Mesenchymal stem cell (in vitro differentiated cells and primary cell): ENCODE measurements at regions not wholly inside any gene's neighbourhood (a gene's known extent, or its start where the extent isn't known, plus 50 kb on each side); places are given as distances from the start of the nearest gene placed in this dataset.

ENCODE experiments used
- DNase-seq: peaks from one replicate; pipeline ENCODE4 v3.0.0-alpha.2; 2013
- H2AFZ ChIP-seq: one replicate; pipeline ENCODE4 v1.6.1; 2013; ENCODE audit warnings: low read depth, mild to moderate bottlenecking, control low read depth, inconsistent platforms, low read length, moderate library complexity
- H2AK5ac ChIP-seq: 2 replicates; pipeline ENCODE4 v1.6.1; 2013; ENCODE audit warnings: low read length, moderate library complexity, mild to moderate bottlenecking, inconsistent platforms; ENCODE audit not compliant: severe bottlenecking
- H2BK120ac ChIP-seq: one replicate; pipeline ENCODE4 v1.6.1; 2013; ENCODE audit warnings: low read depth, mild to moderate bottlenecking, inconsistent platforms, low read length, moderate library complexity
- H2BK12ac ChIP-seq, 2 experiments: one replicate each; pipeline ENCODE4 v1.6.1; 2013; ENCODE audit warnings: inconsistent platforms in 2 of 2, low read length in 2 of 2, mild to moderate bottlenecking in 2 of 2, moderate library complexity in 2 of 2, control low read depth in 1 of 2
- H2BK15ac ChIP-seq: one replicate; pipeline ENCODE4 v1.6.1; 2013; ENCODE audit warnings: mild to moderate bottlenecking, low read depth, inconsistent platforms; ENCODE audit not compliant: poor library complexity, severe bottlenecking
- H2BK5ac ChIP-seq: 2 replicates; pipeline ENCODE4 v1.6.1; 2013; ENCODE audit warnings: low read depth, mild to moderate bottlenecking, low read length, control low read depth, inconsistent platforms; ENCODE audit not compliant: poor library complexity, severe bottlenecking
- H3K14ac ChIP-seq, 2 experiments: one replicate each; pipeline ENCODE4 v1.6.1; 2013; ENCODE audit warnings: inconsistent platforms in 2 of 2, low read length in 2 of 2, control low read depth in 1 of 2, mild to moderate bottlenecking in 1 of 2, moderate library complexity in 1 of 2
- H3K18ac ChIP-seq, 2 experiments: one replicate each; pipeline ENCODE4 v1.6.1; 2013; ENCODE audit warnings: inconsistent platforms in 2 of 2, low read length in 2 of 2, control low read depth in 1 of 2, low read depth in 1 of 2, mild to moderate bottlenecking in 1 of 2
- H3K23ac ChIP-seq, 2 experiments: one replicate each; pipeline ENCODE4 v1.6.1; 2013; ENCODE audit warnings: inconsistent platforms in 2 of 2, low read length in 2 of 2, mild to moderate bottlenecking in 2 of 2, moderate library complexity in 2 of 2, control low read depth in 1 of 2
- H3K27ac ChIP-seq: 2 replicates; pipeline ENCODE4 v1.5.1; 2013; ENCODE audit warnings: mild to moderate bottlenecking, moderate library complexity, low read length, control low read depth, inconsistent platforms; ENCODE audit not compliant: poor library complexity, severe bottlenecking
- H3K27me3 ChIP-seq, 2 experiments: 2 replicates each; pipeline versions ENCODE4 v1.6.1 to v1.7.0; 2013; ENCODE audit warnings: low read length in 2 of 2, mild to moderate bottlenecking in 2 of 2, moderate library complexity in 2 of 2, control low read depth in 1 of 2, inconsistent platforms in 1 of 2; ENCODE audit not compliant: control insufficient read depth in 1 of 2, insufficient read depth in 1 of 2
- H3K36me3 ChIP-seq, 2 experiments: 2 replicates each; pipeline versions ENCODE4 v1.6.1 to v1.7.0; 2013; ENCODE audit warnings: low read length in 2 of 2, control low read depth in 1 of 2, inconsistent platforms in 1 of 2, low read depth in 1 of 2, mild to moderate bottlenecking in 1 of 2; ENCODE audit not compliant: insufficient read depth in 2 of 2, control insufficient read depth in 1 of 2
- H3K4ac ChIP-seq, 2 experiments: one replicate each; pipeline ENCODE4 v1.6.1; 2013; ENCODE audit warnings: inconsistent platforms in 2 of 2, low read length in 2 of 2, mild to moderate bottlenecking in 2 of 2, moderate library complexity in 2 of 2, control low read depth in 1 of 2, low read depth in 1 of 2
- H3K4me1 ChIP-seq: 2 replicates; pipeline ENCODE4 v1.6.1; 2013; ENCODE audit warnings: low read depth, low read length, control low read depth; ENCODE audit not compliant: control insufficient read depth, insufficient read depth
- H3K4me2 ChIP-seq: 2 replicates; pipeline ENCODE4 v1.6.1; 2013; ENCODE audit warnings: low read length, mild to moderate bottlenecking, inconsistent platforms; ENCODE audit not compliant: poor library complexity, severe bottlenecking
- H3K4me3 ChIP-seq, 2 experiments: 2 replicates each; pipeline versions ENCODE4 v1.5.1 to v1.7.0; 2013; ENCODE audit warnings: low read length in 2 of 2, mild to moderate bottlenecking in 2 of 2, control low read depth in 1 of 2, low read depth in 1 of 2; ENCODE audit not compliant: insufficient read depth in 1 of 2
- H3K79me1 ChIP-seq: replicated peaks from 2 replicates; pipeline ENCODE4 v1.6.1; 2013; ENCODE audit warnings: mild to moderate bottlenecking, control low read depth, low read length, inconsistent platforms; ENCODE audit not compliant: poor library complexity, severe bottlenecking
- H3K9ac ChIP-seq: 2 replicates; pipeline ENCODE4 v1.7.0; 2013; ENCODE audit warnings: mild to moderate bottlenecking, low read length, moderate library complexity
- H3K9me3 ChIP-seq: 2 replicates; pipeline ENCODE4 v1.7.0; 2013; ENCODE audit warnings: mild to moderate bottlenecking, low read length; ENCODE audit not compliant: control insufficient read depth
- H4K8ac ChIP-seq: one replicate; pipeline ENCODE4 v1.6.1; 2013; ENCODE audit warnings: inconsistent platforms, mild to moderate bottlenecking, low read length, moderate library complexity
- H4K91ac ChIP-seq: one replicate; pipeline ENCODE4 v1.6.1; 2013; ENCODE audit warnings: mild to moderate bottlenecking, low read length, inconsistent platforms
- WGBS: methylation state at CpG from one replicate; pipeline ENCODE4 v1.1.7; 2013; ENCODE audit warnings: mixed read lengths; 5-methylcytosine and 5-hydroxymethylcytosine counted together

DNA sequence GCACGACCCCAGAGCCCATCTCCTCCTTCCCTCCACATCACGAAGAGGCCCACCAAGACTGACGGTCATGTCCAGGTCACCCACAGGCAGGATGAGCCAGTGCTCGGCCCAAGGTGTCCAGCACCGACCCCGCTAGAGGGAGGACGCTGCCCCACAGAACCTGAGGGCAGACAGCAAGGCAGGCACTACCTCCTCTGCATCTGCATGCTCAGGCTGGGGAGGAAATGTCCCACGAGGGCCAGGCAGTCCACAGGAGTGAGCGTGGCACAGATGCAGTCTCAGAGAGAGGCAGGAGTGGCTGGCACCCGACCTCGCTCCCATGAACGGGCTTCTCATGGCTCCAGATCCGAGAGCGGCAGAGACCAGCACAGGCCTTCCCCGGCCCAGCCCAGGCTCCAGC lies 133.2 kb downstream of the TUBA3C start:
- Histone ChIP-seq H3K9ac (no peak overlapping the region), H3K4me3 (no peak overlapping the region), H3K27ac (no peak overlapping the region), H2BK15ac (no peak overlapping the region), H4K8ac (no peak overlapping the region), H3K4me2 (no peak overlapping the region), H3K14ac (no peak overlapping the region), H3K79me1 (no peaks in the 10 kb centered on the region), H3K4ac (no peak overlapping the region), H2BK5ac (no peak overlapping the region), H4K91ac (no peak overlapping the region), H2AK5ac (no peak overlapping the region), H3K9me3 (peaks cover 3% of the 10 kb centered on the region), H2BK120ac (no peak overlapping the region), H2BK12ac (no peak overlapping the region), H3K23ac (no peak overlapping the region), H2AFZ (no peak overlapping the region), H3K27me3 (no peaks in the 10 kb centered on the region), H3K4me1 (no peaks in the 10 kb centered on the region), H3K18ac (no peak overlapping the region), H3K36me3 (no peaks in the 10 kb centered on the region)
- WGBS = 70% methylated on average over 15 of the region's 15 CpGs
- no peak for DNase-seq

DNA sequence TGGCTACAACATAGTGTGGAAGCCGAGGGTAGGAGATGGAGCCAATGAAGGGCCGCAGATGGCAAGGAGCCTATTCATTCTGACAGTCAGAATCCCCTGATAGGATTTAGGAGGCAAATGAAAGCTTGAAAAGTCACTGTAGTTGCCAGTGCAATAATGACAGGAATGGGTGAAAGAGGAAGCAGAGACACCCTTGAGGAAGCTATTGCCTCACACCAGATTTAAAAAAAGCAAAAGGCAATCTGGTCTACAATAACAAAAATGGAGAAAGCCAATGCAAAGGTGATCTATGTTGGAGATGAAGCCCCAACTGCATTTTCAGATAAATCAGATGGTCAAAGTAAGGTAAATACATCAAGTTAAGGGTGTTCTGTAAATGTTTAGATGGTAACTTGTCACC lies 158.5 kb downstream of the TUBA3C start:
- DNase-seq = no peak
- H3K14ac ChIP-seq = no peak overlapping the region

GRCh38 chr13:19020988-19021387 lies 160.6 kb downstream of the TUBA3C start:
- H3K18ac ChIP-seq = no peak overlapping the region

More for the DNA sequence above, 158.5 kb downstream of the TUBA3C start:
- Histone ChIP-seq H3K4me3 (no peak overlapping the region), H3K4me2 (no peak overlapping the region), H3K9me3 (no peaks in the 10 kb centered on the region), H3K4me1 (no peaks in the 10 kb centered on the region), H3K23ac (no peak overlapping the region), H2AK5ac (no peak overlapping the region), H3K18ac (no peak overlapping the region), H3K9ac (no peak overlapping the region), H3K79me1 (no peaks in the 10 kb centered on the region), H2AFZ (no peak overlapping the region), H3K36me3 (no peaks in the 10 kb centered on the region), H3K4ac (no peak overlapping the region), H4K8ac (no peak overlapping the region), H2BK120ac (no peak overlapping the region), H2BK12ac (no peak overlapping the region), H3K27me3 (no peaks in the 10 kb centered on the region), H4K91ac (no peak overlapping the region), H2BK15ac (no peak overlapping the region), H3K27ac (no peak overlapping the region), H2BK5ac (no peak overlapping the region)
- WGBS = 46% methylated on average over 2 of the region's 2 CpGs

DNA sequence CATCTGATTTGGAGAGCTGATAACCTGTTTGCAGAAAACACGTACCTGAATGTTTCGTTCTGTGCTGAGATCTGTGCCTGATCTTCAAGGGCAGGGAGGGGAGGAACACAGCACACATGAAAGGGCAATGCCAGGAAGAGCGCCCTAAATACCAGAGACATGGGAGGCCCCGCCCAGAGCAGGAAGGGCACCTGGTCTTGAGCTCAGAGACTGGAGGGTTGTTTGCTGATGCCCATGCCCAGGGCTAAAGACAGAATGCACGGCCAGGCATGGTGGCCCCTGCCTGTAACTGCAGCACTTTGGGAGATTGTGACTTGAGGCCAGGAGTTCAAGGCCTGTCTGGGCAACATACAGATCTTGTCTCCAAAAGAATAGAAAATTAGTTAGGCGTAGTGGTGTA lies 183.2 kb downstream of the TUBA3C start:
- Histone ChIP-seq H2BK5ac (no peak overlapping the region), H2BK120ac (no peak overlapping the region), H3K9me3 (peaks cover 9% of the 10 kb centered on the region), H3K4ac (no peak overlapping the region), H2AK5ac (no peak overlapping the region), H3K23ac (no peak overlapping the region), H3K18ac (no peak overlapping the region), H3K79me1 (no peaks in the 10 kb centered on the region), H4K8ac (no peak overlapping the region), H3K4me3 (no peak overlapping the region), H2BK15ac (no peak overlapping the region), H2BK12ac (no peak overlapping the region), H2AFZ (no peak overlapping the region), H4K91ac (no peak overlapping the region), H3K14ac (no peak overlapping the region), H3K4me2 (no peak overlapping the region), H3K36me3 (no peaks in the 10 kb centered on the region), H3K9ac (no peak overlapping the region), H3K4me1 (no peaks in the 10 kb centered on the region), H3K27ac (no peak overlapping the region), H3K27me3 (no peaks in the 10 kb centered on the region)
- no peak for DNase-seq
- WGBS = 53% methylated on average over 6 of the region's 6 CpGs

More at GRCh38 chr13:19020988-19021387, 160.6 kb downstream of the TUBA3C start:
- no peaks in the 10 kb centered on the region for H3K79me1 ChIP-seq
- H3K9me3 ChIP-seq = no peaks in the 10 kb centered on the region
- no peaks in the 10 kb centered on the region for H3K27me3 ChIP-seq
- no peak overlapping the region for H2BK15ac ChIP-seq
- no peak overlapping the region for H3K4ac ChIP-seq
- H2AFZ ChIP-seq = no peak overlapping the region
- H4K91ac ChIP-seq = no peak overlapping the region
- no peaks in the 10 kb centered on the region for H3K4me1 ChIP-seq
- H2BK12ac ChIP-seq = no peak overlapping the region
- no peak overlapping the region for H2BK120ac ChIP-seq
- H2BK5ac ChIP-seq = no peak overlapping the region
- no peak overlapping the region for H3K4me2 ChIP-seq
- H3K14ac ChIP-seq = no peak overlapping the region
- WGBS = 79% methylated on average over 3 of the region's 4 CpGs
- H3K9ac ChIP-seq = no peak overlapping the region
- H3K27ac ChIP-seq = no peak overlapping the region
- no peak overlapping the region for H4K8ac ChIP-seq
- no peak overlapping the region for H3K23ac ChIP-seq
- no peak overlapping the region for H3K4me3 ChIP-seq
- H3K36me3 ChIP-seq = no peaks in the 10 kb centered on the region
- H2AK5ac ChIP-seq = no peak overlapping the region
- DNase-seq = no peak
